H9 (cell line): ENCODE measurements at regions not wholly inside any gene's neighbourhood (a gene's known extent, or its start where the extent isn't known, plus 50 kb on each side); places are given as distances from the start of the nearest gene placed in this dataset.
"Not testable (repeated sequence)": the region's sequence is repeated elsewhere in the genome, so short reads cannot be mapped to it uniquely, and the experiment has no call there.

ENCODE experiments used
- DNase-seq: peaks from one replicate; pipeline ENCODE4 v3.0.0-alpha.2; 2017
- H2AFZ ChIP-seq: one replicate; pipeline ENCODE4 v1.6.1; 2013; ENCODE audit warnings: mild to moderate bottlenecking, low read length, control low read depth, moderate library complexity
- H2AK5ac ChIP-seq: 2 replicates; pipeline ENCODE4 v1.6.1; 2013; ENCODE audit warnings: low read length, control low read depth, mixed read lengths; ENCODE audit not compliant: insufficient read length
- H2BK120ac ChIP-seq: one replicate; pipeline ENCODE4 v1.6.1; 2013; ENCODE audit warnings: low read depth, mild to moderate bottlenecking, low read length, control low read depth, inconsistent platforms; ENCODE audit not compliant: poor library complexity, severe bottlenecking
- H2BK12ac ChIP-seq: 2 replicates; pipeline ENCODE4 v1.6.1; 2013; ENCODE audit warnings: low read length, control low read depth, mixed read lengths, low read depth; ENCODE audit not compliant: insufficient read length
- H2BK15ac ChIP-seq: 2 replicates; pipeline ENCODE4 v1.6.1; 2013; ENCODE audit warnings: low read depth, low read length, control low read depth
- H2BK20ac ChIP-seq: one replicate; pipeline ENCODE4 v1.6.1; 2013; ENCODE audit warnings: low read depth, mild to moderate bottlenecking, low read length, control low read depth, inconsistent platforms; ENCODE audit not compliant: poor library complexity, severe bottlenecking
- H2BK5ac ChIP-seq: 2 replicates; pipeline ENCODE4 v1.6.1; 2013; ENCODE audit warnings: low read length, control low read depth, mixed read lengths; ENCODE audit not compliant: insufficient read length
- H3K14ac ChIP-seq: 2 replicates; pipeline ENCODE4 v1.6.1; 2013; ENCODE audit warnings: low read length, control low read depth; ENCODE audit not compliant: insufficient read depth
- H3K18ac ChIP-seq: 2 replicates; pipeline ENCODE4 v1.6.1; 2013; ENCODE audit warnings: low read depth, mild to moderate bottlenecking, mixed read lengths, low read length, control low read depth; ENCODE audit not compliant: insufficient read length
- H3K23ac ChIP-seq: 2 replicates; pipeline ENCODE4 v1.6.1; 2013; ENCODE audit warnings: low read length, control low read depth, mixed read lengths, low read depth; ENCODE audit not compliant: insufficient read length
- H3K23me2 ChIP-seq: 2 replicates; pipeline ENCODE4 v1.6.1; 2013; ENCODE audit warnings: low read depth, mild to moderate bottlenecking, mixed read lengths, low read length, control low read depth; ENCODE audit not compliant: insufficient read length, poor library complexity, severe bottlenecking
- H3K27ac ChIP-seq: 2 replicates; pipeline ENCODE4 v1.5.1; 2013; ENCODE audit warnings: low read length, control low read depth, mixed read lengths, low read depth; ENCODE audit not compliant: insufficient read length
- H3K27me3 ChIP-seq: 2 replicates; pipeline ENCODE4 v1.6.1; 2013; ENCODE audit warnings: low read length, control low read depth, inconsistent platforms; ENCODE audit not compliant: insufficient read depth
- H3K4ac ChIP-seq: 2 replicates; pipeline ENCODE4 v1.6.1; 2013; ENCODE audit warnings: low read depth, mild to moderate bottlenecking, control low read depth, inconsistent platforms, low read length, moderate library complexity
- H3K4me1 ChIP-seq: 2 replicates; pipeline ENCODE4 v1.6.1; 2013; ENCODE audit warnings: low read length, control low read depth, inconsistent platforms; ENCODE audit not compliant: insufficient read depth
- H3K4me2 ChIP-seq: 2 replicates; pipeline ENCODE4 v1.6.1; 2013; ENCODE audit warnings: low read length, control low read depth, mixed read lengths; ENCODE audit not compliant: insufficient read length, insufficient read depth
- H3K56ac ChIP-seq: 2 replicates; pipeline ENCODE4 v1.6.1; 2013; ENCODE audit warnings: low read depth, mild to moderate bottlenecking, mixed read lengths, low read length, control low read depth; ENCODE audit not compliant: insufficient read length
- H3K79me1 ChIP-seq: 2 replicates; pipeline ENCODE4 v1.6.1; 2013; ENCODE audit warnings: low read depth, mild to moderate bottlenecking, moderate library complexity, low read length, control low read depth, inconsistent platforms; ENCODE audit not compliant: insufficient read depth, poor library complexity, severe bottlenecking
- H3K79me2 ChIP-seq: 2 replicates; pipeline ENCODE4 v1.6.1; 2013; ENCODE audit warnings: low read length, control low read depth, inconsistent platforms; ENCODE audit not compliant: insufficient read depth
- H3K9ac ChIP-seq: 2 replicates; pipeline ENCODE4 v1.6.1; 2013; ENCODE audit warnings: low read length, control low read depth, mixed read lengths; ENCODE audit not compliant: insufficient read length; ENCODE audit errors: extremely low read depth
- H3K9me3 ChIP-seq: one replicate; pipeline ENCODE4 v1.6.1; 2013; ENCODE audit warnings: low read depth, low read length, inconsistent platforms; ENCODE audit not compliant: control insufficient read depth
- H3T11ph ChIP-seq: one replicate; pipeline ENCODE4 v1.6.1; 2013; ENCODE audit warnings: mild to moderate bottlenecking, low read length, control low read depth, inconsistent platforms
- H4K20me1 ChIP-seq: one replicate; pipeline ENCODE4 v1.6.1; 2013; ENCODE audit not compliant: control insufficient read depth, insufficient read length, insufficient read depth
- H4K5ac ChIP-seq: 2 replicates; pipeline ENCODE4 v1.6.1; 2013; ENCODE audit warnings: low read depth, mild to moderate bottlenecking, mixed read lengths, low read length, control low read depth; ENCODE audit not compliant: insufficient read length
- H4K8ac ChIP-seq: replicated peaks from 2 replicates; pipeline ENCODE4 v1.6.1; 2013; ENCODE audit warnings: low read length, control low read depth, mixed read lengths, low read depth; ENCODE audit not compliant: insufficient read length
- H4K91ac ChIP-seq: 2 replicates; pipeline ENCODE4 v1.6.1; 2013; ENCODE audit warnings: low read depth, mild to moderate bottlenecking, moderate library complexity, mixed read lengths, low read length, control low read depth; ENCODE audit not compliant: insufficient read length
- H3K27ac Mint-ChIP-seq, 3 experiments: 2 replicates in 2 of 3; 3 replicates in 1 of 3; pipeline ENCODE4 v1.8.0; 2020 to 2021; ENCODE audit warnings: mixed read lengths in 3 of 3, mild to moderate bottlenecking in 1 of 3, moderate library complexity in 1 of 3
- H3K27me3 Mint-ChIP-seq: 2 replicates; pipeline ENCODE4 v1.8.0; 2021; ENCODE audit warnings: low read depth, mild to moderate bottlenecking, moderate library complexity, mixed read lengths
- H3K36me3 Mint-ChIP-seq, 3 experiments: 2 replicates in 2 of 3; 3 replicates in 1 of 3; pipeline ENCODE4 v1.8.0; 2020 to 2021; ENCODE audit warnings: low read depth in 3 of 3, mixed read lengths in 3 of 3; ENCODE audit not compliant: insufficient read depth in 1 of 3
- H3K4me1 Mint-ChIP-seq, 2 experiments: 2 replicates each; pipeline ENCODE4 v1.8.0; 2020; ENCODE audit warnings: mixed read lengths in 2 of 2
- H3K4me3 Mint-ChIP-seq, 2 experiments: 2 replicates in 1 of 2; 3 replicates in 1 of 2; pipeline ENCODE4 v1.8.0; 2020 to 2021; ENCODE audit warnings: mild to moderate bottlenecking in 2 of 2, mixed read lengths in 2 of 2, moderate library complexity in 1 of 2
- H3K9me3 Mint-ChIP-seq, 2 experiments: 2 replicates in 1 of 2; 3 replicates in 1 of 2; pipeline ENCODE4 v1.8.0; 2020; ENCODE audit warnings: mild to moderate bottlenecking in 2 of 2, mixed read lengths in 2 of 2, moderate library complexity in 1 of 2
- CTCF ChIP-seq: fragments of 200-600 bp; sonication (generic); conservative IDR thresholded peaks from 3 replicates; pipeline ENCODE4 v1.8.0; 2021; ENCODE audit warnings: antibody characterized with exemption, mild to moderate bottlenecking
- WGBS: extraction: QIAGEN DNeasy Blood & Tissue Kit; methylation state at CpG from one replicate; pipeline ENCODE4 v1.1.7; 2013; ENCODE audit warnings: missing lambda C conversion rate, low lambda C conversion rate, mixed read lengths; ENCODE audit not compliant: insufficient read length; ENCODE audit errors: extremely low coverage; 5-methylcytosine and 5-hydroxymethylcytosine counted together

GRCh38 chr22:49395617-49396016 lies 432.1 kb downstream of the BRD1 start:
- no peak overlapping the region for H2AK5ac ChIP-seq
- no peak overlapping the region for H3K27ac ChIP-seq
- H3K14ac ChIP-seq = no peak overlapping the region
- H3K4ac ChIP-seq = no peak overlapping the region
- no peak overlapping the region for H3K56ac ChIP-seq
- H2BK20ac ChIP-seq = no peak overlapping the region
- H2BK120ac ChIP-seq = no peak overlapping the region
- H3K18ac ChIP-seq = no peak overlapping the region
- Mint-ChIP-seq H3K4me3 (no peak overlapping the region), H3K4me1 (0 out of 4 replicates have a peak, but pooled peaks cover 0 to 2% of the 10 kb centered on the region in 2 experiments), H3K27me3 (peaks cover 3% of the 10 kb centered on the region), H3K9me3 (peaks cover 2 to 9% of the 10 kb centered on the region in 2 experiments; a peak in 4 of 5 replicates), H3K36me3 (peaks cover 0 to 10% (median 0%) of the 10 kb centered on the region in 3 experiments; a peak in 4 of 7 replicates), H3K27ac (peak overlapping the region in 1 of 3 experiments; percentile 50; a peak in 1 of 7 replicates)
- no peaks in the 10 kb centered on the region for H3K79me1 ChIP-seq
- H3K23ac ChIP-seq = no peak overlapping the region
- TF ChIP-seq CTCF = no peak
- no peak overlapping the region for H3K9ac ChIP-seq
- no peak overlapping the region for H2AFZ ChIP-seq
- no CpG with 5 or more reads among the region's 8 CpGs for WGBS
- H3K4me1 ChIP-seq = no peaks in the 10 kb centered on the region
- H4K5ac ChIP-seq = no peak overlapping the region
- H2BK5ac ChIP-seq = no peak overlapping the region
- no peak overlapping the region for H2BK15ac ChIP-seq
- H3K23me2 ChIP-seq = no peaks in the 10 kb centered on the region
- no peak overlapping the region for H4K91ac ChIP-seq
- no peak overlapping the region for H3T11ph ChIP-seq
- H3K9me3 ChIP-seq = no peaks in the 10 kb centered on the region
- DNase-seq = peak; percentile 12
- no peaks in the 10 kb centered on the region for H3K79me2 ChIP-seq
- H4K8ac ChIP-seq = no peak overlapping the region
- H2BK12ac ChIP-seq = no peak overlapping the region
- H3K4me2 ChIP-seq = no peak overlapping the region
- no peaks in the 10 kb centered on the region for H4K20me1 ChIP-seq
- no peaks in the 10 kb centered on the region for H3K27me3 ChIP-seq

- not testable (repeated sequence) for H2AK5ac ChIP-seq
Measured at GRCh38 chr22:49395062-49395461, 432.6 kb downstream of the BRD1 start.

More at GRCh38 chr22:49395062-49395461, 432.6 kb downstream of the BRD1 start:
- no CpG with 5 or more reads among the region's 5 CpGs for WGBS
- H3K4me1 Mint-ChIP-seq, H4K8ac ChIP-seq, H2BK20ac ChIP-seq, H3K4me2 ChIP-seq, H2AFZ ChIP-seq, H2BK120ac ChIP-seq, H3K9me3 Mint-ChIP-seq, H3K23ac ChIP-seq, H3K4me3 Mint-ChIP-seq, H2BK15ac ChIP-seq, H3K27me3 Mint-ChIP-seq, H3K27ac Mint-ChIP-seq, H3K27me3 ChIP-seq, H3K23me2 ChIP-seq, H4K91ac ChIP-seq, H3K4me1 ChIP-seq, H3K4ac ChIP-seq, H4K20me1 ChIP-seq, H3K9ac ChIP-seq, H3K56ac ChIP-seq, H3K14ac ChIP-seq, H3T11ph ChIP-seq, H3K18ac ChIP-seq, H2BK5ac ChIP-seq, H3K27ac ChIP-seq, DNase-seq, H3K79me1 ChIP-seq, H2BK12ac ChIP-seq, H3K79me2 ChIP-seq, H4K5ac ChIP-seq, H3K9me3 ChIP-seq: not testable (repeated sequence)
- peaks cover 0 to 10% (median 0%) of the 10 kb centered on the region in 3 experiments; a peak in 4 of 7 replicates for H3K36me3 Mint-ChIP-seq
